ENCODE measurements at regions not wholly inside any gene's neighbourhood (a gene's known extent, or its start where the extent isn't known, plus 50 kb on each side); places are given as distances from the start of the nearest gene placed in this dataset.

DNA sequence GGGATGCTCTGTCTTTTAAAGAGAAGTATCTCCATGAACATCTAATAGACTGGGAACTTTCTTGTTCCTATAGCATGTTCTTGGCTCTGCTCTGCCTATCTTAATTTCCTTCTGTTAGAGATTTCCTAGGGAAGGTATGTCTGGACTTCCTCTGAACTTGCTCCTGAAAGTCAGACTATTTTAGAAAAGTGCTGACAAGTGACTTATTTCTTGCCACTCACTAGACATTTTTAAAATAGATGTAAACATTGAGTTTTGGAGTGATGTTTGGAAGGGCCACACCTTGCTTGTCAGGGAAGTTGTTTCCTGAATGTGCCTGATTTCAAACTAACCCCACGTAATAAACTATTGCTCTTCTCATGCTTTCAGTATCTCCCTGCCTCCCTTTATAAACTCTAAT, 62.4 kb upstream of the ATP8A1 start:
- no peaks in the 10 kb centered on the region for H3K36me3 ChIP-seq (replicated peaks in 1 of 2; ENCODE audit: control insufficient read depth in 2 of 2, insufficient read depth in 2 of 2, low read length in 2 of 2)
- no peak overlapping the region for H2BK15ac ChIP-seq (ENCODE audit: low read length)
- no peak overlapping the region for H3K4me2 ChIP-seq (ENCODE audit: insufficient read depth, low read length, poor library complexity, severe bottlenecking)
- no peak for DNase-seq (ENCODE audit: low spot score)
- H2AFZ ChIP-seq (ENCODE audit: low read length), result no peak overlapping the region
- H4K91ac ChIP-seq (ENCODE audit: low read depth, low read length, poor library complexity), result no peak overlapping the region
- H2BK5ac ChIP-seq (ENCODE audit: low read length), result no peak overlapping the region
- H3K4ac ChIP-seq (ENCODE audit: low read length), result no peak overlapping the region
- H3K4me3 ChIP-seq (ENCODE audit: low read length in 2 of 2), result no peak overlapping the region
- H3K18ac ChIP-seq (ENCODE audit: low read length), result no peak overlapping the region
- no peaks in the 10 kb centered on the region for H3K9me3 ChIP-seq (replicated peaks in 1 of 2; ENCODE audit: control insufficient read depth in 2 of 2, insufficient read depth in 1 of 2, low read depth in 1 of 2, low read length in 2 of 2)
- H3K4me1 ChIP-seq (ENCODE audit: control insufficient read depth in 2 of 2, insufficient read depth in 1 of 2, low read depth in 1 of 2, low read length in 2 of 2), result no peaks in the 10 kb centered on the region
- H3K27ac ChIP-seq (replicated peaks; ENCODE audit: low read length), result no peak overlapping the region
- H3K79me1 ChIP-seq (ENCODE audit: low read depth, low read length), result no peaks in the 10 kb centered on the region
- WGBS, 2 donors (ENCODE audit: extremely low coverage in 2 of 2, insufficient read length in 2 of 2, insufficient replicate concordance in 1 of 2), result no CpG with 5 or more reads among the region's 1 CpG
- H3K14ac ChIP-seq (ENCODE audit: low read length), result no peak overlapping the region
- no peak overlapping the region for H3K9ac ChIP-seq (ENCODE audit: low read depth, low read length, poor library complexity)
- H2BK120ac ChIP-seq (ENCODE audit: low read depth, low read length), result no peak overlapping the region
- H4K8ac ChIP-seq (ENCODE audit: low read depth, low read length), result no peak overlapping the region
- H3K27me3 ChIP-seq (ENCODE audit: control insufficient read depth in 3 of 3, insufficient read depth in 3 of 3, low read depth in 1 of 3, low read length in 3 of 3), result no peaks in the 10 kb centered on the region
- H2BK12ac ChIP-seq (ENCODE audit: low read length), result no peak overlapping the region
- no peak overlapping the region for H3K23ac ChIP-seq (ENCODE audit: low read depth, low read length, poor library complexity)
- no peak overlapping the region for H2AK5ac ChIP-seq (ENCODE audit: low read depth, low read length)

DNA sequence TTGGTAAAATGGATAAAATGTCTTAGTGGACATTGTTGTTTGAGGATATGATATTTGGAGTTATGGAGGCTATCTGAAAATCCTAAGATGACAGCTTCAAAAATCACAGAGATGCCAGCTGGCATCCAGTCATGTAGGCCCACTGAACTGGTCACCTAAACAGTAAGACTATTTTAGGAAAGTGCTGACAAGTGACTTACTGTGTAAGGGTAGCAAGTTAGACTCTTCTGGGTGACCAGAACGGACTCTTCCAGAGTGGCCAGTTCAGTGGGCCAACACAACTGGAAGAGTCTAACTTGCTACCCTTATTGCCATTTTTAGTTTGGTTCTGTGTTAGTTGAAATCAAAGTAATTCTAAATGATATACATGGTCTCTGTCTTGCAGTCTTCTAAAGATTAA, 61.4 kb upstream of the ATP8A1 start:
- Histone ChIP-seq H2BK15ac (ENCODE audit: low read length) (no peak overlapping the region), H3K4me1 (ENCODE audit: control insufficient read depth in 2 of 2, insufficient read depth in 1 of 2, low read depth in 1 of 2, low read length in 2 of 2) (no peaks in the 10 kb centered on the region), H2BK5ac (ENCODE audit: low read length) (no peak overlapping the region), H2AFZ (ENCODE audit: low read length) (no peak overlapping the region), H3K4ac (ENCODE audit: low read length) (no peak overlapping the region), H2BK12ac (ENCODE audit: low read length) (no peak overlapping the region), H3K4me2 (ENCODE audit: insufficient read depth, low read length, poor library complexity, severe bottlenecking) (no peak overlapping the region), H3K4me3 (ENCODE audit: low read length in 2 of 2) (no peak overlapping the region), H3K9ac (ENCODE audit: low read depth, low read length, poor library complexity) (no peak overlapping the region), H3K27ac (replicated peaks; ENCODE audit: low read length) (no peak overlapping the region), H3K27me3 (ENCODE audit: control insufficient read depth in 3 of 3, insufficient read depth in 3 of 3, low read depth in 1 of 3, low read length in 3 of 3) (no peaks in the 10 kb centered on the region), H3K23ac (ENCODE audit: low read depth, low read length, poor library complexity) (no peak overlapping the region), H2AK5ac (ENCODE audit: low read depth, low read length) (no peak overlapping the region), H3K18ac (ENCODE audit: low read length) (no peak overlapping the region), H3K14ac (ENCODE audit: low read length) (no peak overlapping the region), H3K79me1 (ENCODE audit: low read depth, low read length) (no peaks in the 10 kb centered on the region), H3K36me3 (replicated peaks in 1 of 2; ENCODE audit: control insufficient read depth in 2 of 2, insufficient read depth in 2 of 2, low read length in 2 of 2) (no peaks in the 10 kb centered on the region), H2BK120ac (ENCODE audit: low read depth, low read length) (no peak overlapping the region), H4K8ac (ENCODE audit: low read depth, low read length) (no peak overlapping the region), H4K91ac (ENCODE audit: low read depth, low read length, poor library complexity) (no peak overlapping the region), H3K9me3 (replicated peaks in 1 of 2; ENCODE audit: control insufficient read depth in 2 of 2, insufficient read depth in 1 of 2, low read depth in 1 of 2, low read length in 2 of 2) (no peaks in the 10 kb centered on the region)
- DNase-seq (ENCODE audit: low spot score), result no peak
- no CpG with 5 or more reads among the region's 1 CpG for WGBS, 2 donors (ENCODE audit: extremely low coverage in 2 of 2, insufficient read length in 2 of 2, insufficient replicate concordance in 1 of 2)

DNA sequence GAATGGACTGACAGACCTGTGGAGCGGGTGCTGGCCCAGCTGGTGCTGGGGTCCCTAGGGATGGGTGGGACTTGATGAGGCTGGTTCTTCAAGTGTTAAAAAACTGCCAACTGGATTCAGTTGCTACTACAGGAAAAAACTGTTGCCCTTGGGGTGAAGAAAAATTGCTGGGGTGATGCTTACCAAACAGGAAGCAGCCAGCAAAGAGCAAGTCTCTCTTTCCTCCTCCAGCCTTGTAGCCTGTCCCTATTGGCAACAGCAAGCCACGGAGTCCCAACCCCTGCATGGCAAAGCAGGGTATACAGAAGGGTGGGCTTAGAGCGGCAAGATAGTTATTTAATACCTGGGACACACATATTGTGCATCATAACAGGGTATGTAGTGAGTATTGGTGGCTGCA, 60.1 kb upstream of the ATP8A1 start:
- no peak overlapping the region for H3K14ac ChIP-seq (ENCODE audit: low read length)
- H2BK120ac ChIP-seq (ENCODE audit: low read depth, low read length), result no peak overlapping the region
- no peaks in the 10 kb centered on the region for H3K79me1 ChIP-seq (ENCODE audit: low read depth, low read length)
- H2BK5ac ChIP-seq (ENCODE audit: low read length), result no peak overlapping the region
- no peak overlapping the region for H4K91ac ChIP-seq (ENCODE audit: low read depth, low read length, poor library complexity)
- H3K4me1 ChIP-seq (ENCODE audit: control insufficient read depth in 2 of 2, insufficient read depth in 1 of 2, low read depth in 1 of 2, low read length in 2 of 2), result no peaks in the 10 kb centered on the region
- H3K27ac ChIP-seq (replicated peaks; ENCODE audit: low read length), result no peak overlapping the region
- no peak overlapping the region for H3K4ac ChIP-seq (ENCODE audit: low read length)
- H3K4me3 ChIP-seq (ENCODE audit: low read length in 2 of 2), result no peak overlapping the region
- no peak overlapping the region for H3K23ac ChIP-seq (ENCODE audit: low read depth, low read length, poor library complexity)
- H2AK5ac ChIP-seq (ENCODE audit: low read depth, low read length), result no peak overlapping the region
- no peak overlapping the region for H3K18ac ChIP-seq (ENCODE audit: low read length)
- H4K8ac ChIP-seq (ENCODE audit: low read depth, low read length), result no peak overlapping the region
- no peak overlapping the region for H2BK15ac ChIP-seq (ENCODE audit: low read length)
- H3K9ac ChIP-seq (ENCODE audit: low read depth, low read length, poor library complexity), result no peak overlapping the region
- H3K9me3 ChIP-seq (replicated peaks in 1 of 2; ENCODE audit: control insufficient read depth in 2 of 2, insufficient read depth in 1 of 2, low read depth in 1 of 2, low read length in 2 of 2), result no peaks in the 10 kb centered on the region
- WGBS, 2 donors (ENCODE audit: extremely low coverage in 2 of 2, insufficient read length in 2 of 2, insufficient replicate concordance in 1 of 2), result no CpG with 5 or more reads among the region's 3 CpGs
- H3K4me2 ChIP-seq (ENCODE audit: insufficient read depth, low read length, poor library complexity, severe bottlenecking), result no peak overlapping the region
- no peaks in the 10 kb centered on the region for H3K36me3 ChIP-seq (replicated peaks in 1 of 2; ENCODE audit: control insufficient read depth in 2 of 2, insufficient read depth in 2 of 2, low read length in 2 of 2)
- H2BK12ac ChIP-seq (ENCODE audit: low read length), result no peak overlapping the region
- no peaks in the 10 kb centered on the region for H3K27me3 ChIP-seq (ENCODE audit: control insufficient read depth in 3 of 3, insufficient read depth in 3 of 3, low read depth in 1 of 3, low read length in 3 of 3)
- no peak overlapping the region for H2AFZ ChIP-seq (ENCODE audit: low read length)
- DNase-seq (ENCODE audit: low spot score), result no peak

DNA sequence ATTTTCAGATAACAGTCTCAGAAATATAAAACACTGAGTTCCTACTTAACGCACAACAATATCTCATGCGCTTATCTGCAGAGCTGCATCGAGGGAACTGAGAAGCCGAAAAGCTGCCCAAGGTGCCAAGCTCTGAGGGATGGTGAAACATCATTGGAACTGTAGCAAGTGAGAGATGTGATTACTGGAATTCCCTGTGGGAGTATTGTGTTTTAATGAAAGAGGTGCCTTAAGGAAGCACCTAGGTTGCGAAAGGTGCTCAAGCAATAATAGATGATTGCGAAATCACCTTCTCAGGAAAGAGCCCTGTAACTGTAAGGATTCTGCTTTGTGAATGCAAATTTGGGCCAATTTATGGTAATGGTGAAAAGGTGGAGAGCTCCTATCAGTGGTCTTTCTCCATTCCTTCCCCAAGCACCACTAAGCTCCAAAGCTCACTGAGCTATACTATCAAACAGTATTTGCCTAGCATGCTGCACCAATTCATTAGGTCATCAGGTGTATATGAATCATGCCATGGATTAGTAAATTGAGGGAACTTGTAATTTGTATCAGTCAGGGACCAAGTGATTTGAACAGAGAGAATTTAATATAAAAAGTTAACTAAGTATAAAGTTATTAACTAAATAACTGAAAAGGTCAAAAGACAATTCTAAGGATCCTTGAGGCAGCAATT, 59.0 kb upstream of the ATP8A1 start:
- no peak overlapping the region for H2BK15ac ChIP-seq (ENCODE audit: low read length)
- H4K8ac ChIP-seq (ENCODE audit: low read depth, low read length), result no peak overlapping the region
- H3K9ac ChIP-seq (ENCODE audit: low read depth, low read length, poor library complexity), result no peak overlapping the region
- no peak overlapping the region for H2AK5ac ChIP-seq (ENCODE audit: low read depth, low read length)
- no peak overlapping the region for H2BK120ac ChIP-seq (ENCODE audit: low read depth, low read length)
- no peak overlapping the region for H4K91ac ChIP-seq (ENCODE audit: low read depth, low read length, poor library complexity)
- H3K36me3 ChIP-seq (replicated peaks in 1 of 2; ENCODE audit: control insufficient read depth in 2 of 2, insufficient read depth in 2 of 2, low read length in 2 of 2), result no peaks in the 10 kb centered on the region
- no peak overlapping the region for H3K4ac ChIP-seq (ENCODE audit: low read length)
- H3K4me2 ChIP-seq (ENCODE audit: insufficient read depth, low read length, poor library complexity, severe bottlenecking), result no peak overlapping the region
- H2BK5ac ChIP-seq (ENCODE audit: low read length), result no peak overlapping the region
- H3K9me3 ChIP-seq (replicated peaks in 1 of 2; ENCODE audit: control insufficient read depth in 2 of 2, insufficient read depth in 1 of 2, low read depth in 1 of 2, low read length in 2 of 2), result no peaks in the 10 kb centered on the region
- H3K27ac ChIP-seq (replicated peaks; ENCODE audit: low read length), result no peak overlapping the region
- H2BK12ac ChIP-seq (ENCODE audit: low read length), result no peak overlapping the region
- no peaks in the 10 kb centered on the region for H3K4me1 ChIP-seq (ENCODE audit: control insufficient read depth in 2 of 2, insufficient read depth in 1 of 2, low read depth in 1 of 2, low read length in 2 of 2)
- H3K4me3 ChIP-seq (ENCODE audit: low read length in 2 of 2), result no peak overlapping the region
- H3K79me1 ChIP-seq (ENCODE audit: low read depth, low read length), result no peaks in the 10 kb centered on the region
- H3K23ac ChIP-seq (ENCODE audit: low read depth, low read length, poor library complexity), result no peak overlapping the region
- no peak overlapping the region for H2AFZ ChIP-seq (ENCODE audit: low read length)
- WGBS, 2 donors (ENCODE audit: extremely low coverage in 2 of 2, insufficient read length in 2 of 2, insufficient replicate concordance in 1 of 2), result no CpG with 5 or more reads among the region's 6 CpGs
- no peak overlapping the region for H3K14ac ChIP-seq (ENCODE audit: low read length)
- no peak overlapping the region for H3K18ac ChIP-seq (ENCODE audit: low read length)
- no peak for DNase-seq (ENCODE audit: low spot score)
- H3K27me3 ChIP-seq (ENCODE audit: control insufficient read depth in 3 of 3, insufficient read depth in 3 of 3, low read depth in 1 of 3, low read length in 3 of 3), result no peaks in the 10 kb centered on the region
